ENCODE measurements at regions not wholly inside any gene's neighbourhood (a gene's known extent, or its start where the extent isn't known, plus 50 kb on each side); places are given as distances from the start of the nearest gene placed in this dataset.

GRCh38 chr1:54460861-54461387, 54.7 kb upstream of the SSBP3 start:
- TF ChIP-seq POLR2A (IDR thresholded peaks at IDR 0.05; ENCODE audit: low read length) (no peak), GATA1 (IDR thresholded peaks at IDR 0.05; ENCODE audit: low read depth, low read length) (no peak)

All from erythroblast (primary cell).